ENCODE measurements at regions not wholly inside any gene's neighbourhood (a gene's known extent, or its start where the extent isn't known, plus 50 kb on each side); places are given as distances from the start of the nearest gene placed in this dataset.

GRCh38 chr4:13856387-13856786 is 228.9 kb upstream of the BOD1L1 start:
- TF ChIP-seq ZNF600 (tag by site-specific recombination; IDR thresholded peaks at IDR 0.05) (no peak), ZNF843 (tag by site-specific recombination; IDR thresholded peaks at IDR 0.05) (no peak), KLF16 (tag by site-specific recombination; IDR thresholded peaks at IDR 0.05) (no peak), SCRT2 (tag by site-specific recombination; IDR thresholded peaks at IDR 0.05) (no peak), ZNF510 (tag by site-specific recombination; IDR thresholded peaks at IDR 0.05; ENCODE audit: insufficient replicate concordance) (no peak), HOXA7 (CRISPR knock-in tag; IDR thresholded peaks at IDR 0.05; ENCODE audit: borderline replicate concordance) (no peak), REPIN1 (tag by site-specific recombination; IDR thresholded peaks at IDR 0.05; ENCODE audit: low read depth) (no peak), CTCF (tag by site-specific recombination; IDR thresholded peaks at IDR 0.05) (no peak), BCL11A (tag by site-specific recombination; IDR thresholded peaks at IDR 0.05; ENCODE audit: low read depth) (no peak), ZNF114 (tag by site-specific recombination; IDR thresholded peaks at IDR 0.05) (no peak), ZNF18 (tag by site-specific recombination; IDR thresholded peaks at IDR 0.05) (no peak), ZNF133 (tag by site-specific recombination; IDR thresholded peaks at IDR 0.05) (no peak), ATF2 (tag by site-specific recombination; IDR thresholded peaks at IDR 0.05; ENCODE audit: low read depth) (no peak)

All from HEK293 (cell line).